Superior temporal gyrus (tissue), 1 donor: ENCODE measurements at regions not wholly inside any gene's neighbourhood (a gene's known extent, or its start where the extent isn't known, plus 50 kb on each side); places are given as distances from the start of the nearest gene placed in this dataset.
"Not testable (repeated sequence)": the region's sequence is repeated elsewhere in the genome, so short reads cannot be mapped to it uniquely, and the experiment has no call there.

ENCODE experiments used
- DNase-seq: peaks from one replicate; pipeline ENCODE4 v3.0.0-alpha.2; 2016; ENCODE audit errors: extremely low spot score

DNA sequence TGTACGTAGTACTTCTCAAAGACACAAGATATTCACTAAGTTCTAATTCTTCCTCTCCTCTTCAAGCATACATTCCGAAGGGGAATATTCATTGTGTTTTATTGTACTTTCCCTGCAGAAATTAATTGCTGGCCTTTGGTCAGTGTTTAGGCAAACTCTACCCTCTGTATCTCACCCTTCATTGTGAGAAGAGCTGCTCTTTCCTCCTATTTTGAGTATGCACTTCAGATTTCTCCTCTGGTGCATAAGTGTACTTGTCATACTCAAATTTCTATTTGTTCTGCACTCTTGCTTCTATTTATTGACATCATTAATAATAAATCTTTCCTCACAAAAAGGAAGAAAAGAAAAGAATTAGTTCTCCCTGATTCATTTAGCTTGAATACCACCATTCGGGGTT, 485.4 kb upstream of the SLC8A1 start:
- DNase-seq: no peak

DNA sequence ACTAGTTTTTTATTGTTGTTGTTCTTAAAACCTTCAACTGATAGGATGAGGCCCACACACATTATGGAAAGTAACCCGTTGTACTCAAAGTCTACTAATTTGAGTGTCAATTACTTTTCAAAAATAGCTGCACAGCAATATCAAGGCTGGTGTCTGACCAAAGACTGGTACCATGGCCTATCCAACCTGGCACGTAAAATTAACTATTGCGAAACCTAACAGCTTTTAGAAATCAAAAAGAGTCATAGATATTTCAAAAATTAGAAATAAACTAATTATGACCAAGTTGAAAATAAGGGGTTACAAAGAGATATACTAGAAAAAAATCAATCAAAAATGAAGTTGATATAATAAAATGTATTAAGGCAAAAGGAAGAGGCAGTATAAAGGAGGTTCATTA, 501.5 kb upstream of the SLC8A1 start:
- DNase-seq: no peak

DNA sequence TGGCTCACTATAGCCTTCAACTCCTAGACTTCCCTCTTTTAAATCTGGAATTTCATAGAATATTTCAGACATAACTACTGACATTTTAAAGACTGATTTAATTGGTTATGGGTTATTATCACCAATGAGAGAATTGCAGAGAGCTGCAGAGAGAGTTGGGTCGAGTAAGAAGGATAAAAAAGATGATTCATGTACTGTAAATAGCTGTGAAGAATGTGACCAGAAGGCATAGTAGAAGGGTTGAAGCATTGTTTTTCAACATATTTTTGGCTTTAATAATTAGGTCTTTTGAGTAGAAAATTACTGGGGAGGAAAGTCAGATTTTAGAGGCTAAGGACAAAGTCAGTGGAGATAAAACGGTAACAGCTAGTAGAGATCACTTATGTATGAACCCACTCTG, 503.2 kb upstream of the SLC8A1 start:
- no peak for DNase-seq

DNA sequence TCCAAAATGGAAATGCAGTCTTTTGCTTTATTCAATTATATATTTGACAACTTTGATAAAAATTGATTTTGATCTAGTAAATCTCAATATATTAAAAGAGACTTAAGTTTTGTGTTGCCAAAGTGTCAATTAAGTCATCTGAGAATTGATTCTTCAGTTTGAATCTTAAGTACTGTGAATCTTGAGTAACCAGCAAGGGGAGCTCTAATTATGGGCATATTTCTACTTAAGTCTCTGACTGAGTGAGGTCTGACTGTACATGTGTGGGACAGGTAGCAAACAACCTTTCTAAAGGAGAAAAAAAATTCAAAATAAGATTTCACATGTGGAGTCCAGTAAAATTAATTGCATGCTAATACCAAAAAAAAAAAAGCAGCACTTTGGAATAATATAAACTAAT, 503.7 kb upstream of the SLC8A1 start:
- no peak for DNase-seq

DNA sequence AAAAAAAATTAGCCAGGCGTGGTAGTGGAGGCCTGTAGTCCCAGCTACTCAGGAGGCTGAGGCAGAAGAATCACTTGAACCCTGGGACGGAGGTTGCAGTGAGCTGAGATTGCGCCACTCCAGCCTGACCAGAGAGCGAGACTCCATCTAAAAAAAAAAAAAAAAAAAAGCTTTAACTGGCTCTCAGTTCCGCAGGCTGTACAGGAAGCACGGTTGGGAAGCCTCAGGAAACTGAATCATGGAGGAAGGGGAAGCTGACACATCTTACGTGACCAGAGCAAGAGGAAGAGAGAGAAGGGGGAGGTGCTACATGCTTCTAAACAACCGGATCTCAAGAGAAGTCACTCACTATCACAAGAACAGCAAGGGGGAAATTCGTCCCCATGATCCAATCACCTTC, 505.6 kb upstream of the SLC8A1 start:
- DNase-seq: no peak

DNA sequence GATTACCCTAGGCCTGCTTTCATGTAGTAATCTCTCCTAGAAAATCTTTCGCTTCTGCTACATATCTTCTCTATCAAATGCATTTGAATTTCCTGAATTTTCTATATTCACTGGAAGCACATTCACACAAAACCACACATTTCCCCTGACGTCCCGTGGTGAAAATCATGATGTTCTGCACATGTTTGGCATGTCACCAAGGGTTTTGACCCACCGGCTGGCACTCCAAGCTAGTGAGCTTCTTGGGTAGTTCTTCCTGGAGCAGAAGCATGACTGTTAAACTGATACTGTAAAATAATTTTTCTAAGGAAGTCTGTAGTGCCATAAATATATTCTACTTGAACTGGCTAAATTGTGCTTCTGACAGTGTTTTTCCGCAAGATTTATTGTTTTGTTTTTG, 510.1 kb upstream of the SLC8A1 start:
- no peak for DNase-seq

DNA sequence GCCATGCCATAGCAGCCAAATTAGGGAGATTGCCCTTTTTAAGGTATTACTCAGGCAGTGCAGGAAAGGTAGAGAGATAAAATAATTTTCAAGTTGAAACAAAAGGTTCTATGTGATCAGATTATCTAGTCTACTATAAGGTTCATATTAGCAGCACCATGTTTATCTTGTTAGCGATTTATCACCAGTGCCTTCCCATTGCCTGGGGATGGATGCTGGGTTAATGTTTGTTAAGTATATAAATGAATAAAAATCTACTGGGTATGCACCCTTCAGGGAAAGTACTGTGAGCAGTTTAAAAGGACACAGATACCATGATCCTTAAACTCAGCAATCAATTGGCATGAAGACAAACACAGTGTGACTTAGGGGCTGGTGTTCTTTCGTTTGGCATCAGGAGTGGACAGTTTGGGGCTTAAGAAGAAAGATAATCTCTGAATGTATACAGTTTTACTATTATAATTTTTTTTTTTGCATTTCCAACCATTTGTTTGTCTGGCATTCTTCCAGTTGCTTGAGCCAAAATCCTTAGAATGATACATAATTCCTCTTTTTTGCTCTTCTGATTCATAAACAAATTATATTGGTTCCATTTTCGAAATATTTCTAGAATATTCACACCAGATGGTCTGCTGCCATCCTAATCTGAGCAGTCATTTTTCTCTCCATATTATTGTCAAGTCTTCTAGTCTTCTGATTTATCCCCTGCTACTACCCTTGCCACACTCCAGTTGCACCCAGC, 512.8 kb upstream of the SLC8A1 start:
- no peak for DNase-seq

DNA sequence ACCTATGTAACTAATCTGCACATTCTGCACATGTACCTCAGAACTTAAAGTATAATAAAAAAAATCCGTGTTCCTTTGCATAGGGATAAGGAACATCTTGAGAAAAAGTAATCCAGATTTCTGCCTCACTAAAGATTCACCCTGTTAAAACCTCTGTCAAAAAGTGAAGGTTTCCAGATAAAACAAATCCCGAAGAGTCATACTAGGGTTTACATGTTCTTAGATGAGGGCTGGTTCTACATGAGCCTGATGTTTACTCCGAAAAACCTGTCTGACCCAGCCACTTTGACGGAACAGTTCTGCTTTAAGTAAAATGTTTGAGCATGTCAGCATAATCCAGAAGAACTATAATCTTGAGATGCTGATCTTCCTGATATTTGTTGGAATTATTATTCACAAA, 515.6 kb upstream of the SLC8A1 start:
- DNase-seq: no peak

DNA sequence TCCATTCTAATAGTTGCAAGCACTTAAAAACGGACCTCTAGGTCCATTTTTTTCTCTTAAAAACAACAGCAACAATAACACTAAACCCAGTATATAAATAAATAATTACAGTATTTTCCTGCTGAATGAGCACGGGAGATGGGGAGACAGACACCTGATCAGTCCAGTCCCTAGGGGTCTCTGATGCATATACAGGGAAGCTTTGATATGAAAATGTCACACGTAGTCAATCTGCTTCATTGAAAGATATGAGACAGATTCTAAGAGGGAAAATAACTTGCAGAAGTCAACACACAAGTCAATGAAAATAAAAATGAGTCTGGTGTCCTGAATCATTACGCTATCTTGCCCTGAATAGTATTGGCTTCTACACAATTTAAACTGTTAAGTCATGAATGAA, 523.3 kb upstream of the SLC8A1 start:
- no peak for DNase-seq

DNA sequence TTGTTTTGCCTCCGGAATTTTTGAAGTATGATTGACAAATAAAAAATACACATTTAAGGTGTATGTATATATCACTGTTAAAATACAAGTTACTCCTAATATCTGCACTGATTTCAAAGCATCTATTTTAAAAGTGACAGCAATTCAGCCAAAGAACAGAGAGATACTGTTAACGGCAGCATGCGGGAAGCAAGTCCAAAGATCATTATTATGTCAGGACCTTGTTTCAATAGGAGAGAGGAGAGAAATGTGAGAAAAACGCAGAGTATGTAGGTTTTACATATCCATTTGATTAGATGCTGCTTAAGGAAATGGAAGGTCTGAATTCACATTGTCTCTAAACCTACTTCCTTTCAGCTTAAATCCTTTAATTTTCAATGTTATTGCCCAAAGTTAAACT, 545.5 kb upstream of the SLC8A1 start:
- no peak for DNase-seq

DNA sequence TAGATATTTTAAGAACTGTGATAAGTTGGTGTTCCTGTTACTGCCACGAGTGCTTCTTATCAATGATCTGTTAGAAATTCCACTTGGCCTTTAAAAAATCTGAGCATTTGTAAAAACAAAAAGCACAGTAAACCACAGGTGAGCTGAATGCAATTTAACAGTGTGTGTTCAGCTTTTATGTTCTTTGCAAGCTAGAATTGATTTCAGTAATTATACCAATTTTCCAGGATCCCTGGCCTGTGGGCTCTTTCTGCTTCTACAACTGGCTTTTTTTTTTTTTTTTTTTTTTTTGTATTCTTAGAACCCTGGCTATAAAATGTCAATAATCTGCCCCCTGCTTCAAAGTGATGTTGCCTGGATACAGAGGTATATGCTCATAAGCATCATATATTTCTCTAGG, 548.5 kb upstream of the SLC8A1 start:
- DNase-seq: no peak

DNA sequence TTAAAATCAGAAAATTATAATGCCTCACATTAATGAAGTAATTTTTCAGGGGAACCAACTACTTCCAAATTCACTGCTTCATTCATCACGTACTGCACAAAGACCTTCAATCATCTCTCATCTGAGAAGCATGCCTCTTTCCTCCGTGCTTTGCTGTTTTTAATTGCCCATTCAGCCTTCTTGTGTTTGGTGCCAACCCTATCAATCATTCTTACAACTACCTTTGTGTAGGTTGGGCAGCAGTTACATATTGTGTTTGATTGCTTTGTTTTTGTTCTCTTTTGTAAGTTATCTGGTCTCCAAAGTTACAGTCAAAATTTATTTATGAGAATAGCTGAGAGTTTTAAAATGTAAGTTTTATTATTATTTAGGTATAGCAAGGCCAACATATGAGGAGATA, 549.0 kb upstream of the SLC8A1 start:
- DNase-seq: no peak

DNA sequence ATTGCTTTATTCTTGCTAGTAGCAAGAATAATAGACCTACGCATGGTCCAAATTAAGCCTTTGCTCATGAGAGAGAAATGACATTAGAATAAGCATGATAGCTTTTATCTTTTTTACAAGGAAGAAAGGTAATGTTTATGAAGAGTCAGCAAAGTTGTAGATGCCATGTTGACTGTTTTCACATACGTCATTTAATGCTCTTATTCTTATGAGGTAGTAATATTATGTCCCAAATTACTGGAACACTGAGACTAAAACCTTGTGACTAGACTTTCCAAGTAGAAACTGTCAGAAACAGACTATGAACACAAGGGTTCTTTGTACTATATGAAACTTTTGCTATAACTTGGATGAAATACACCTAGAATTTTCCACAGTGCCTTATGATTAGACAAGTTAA, 552.8 kb upstream of the SLC8A1 start:
- DNase-seq: no peak

DNA sequence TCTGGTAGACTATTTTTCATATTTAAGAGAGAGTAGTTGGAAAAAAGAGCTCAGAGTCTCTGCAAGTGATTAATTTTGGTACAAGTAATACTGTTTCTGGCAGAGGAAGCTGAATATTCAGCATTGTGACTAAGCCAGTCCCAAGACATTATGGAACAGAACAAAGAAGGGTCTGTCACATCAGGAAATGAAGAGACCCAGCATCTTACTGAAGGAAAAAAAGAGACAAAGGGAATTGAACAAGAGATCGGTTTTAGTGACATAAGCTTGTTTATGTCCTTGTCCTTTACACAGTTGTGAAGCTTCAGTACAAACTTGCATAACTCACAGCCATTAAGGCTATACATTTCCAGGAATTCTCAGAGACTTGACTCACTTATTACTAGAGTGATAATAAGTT, 568.5 kb upstream of the SLC8A1 start:
- DNase-seq: no peak

DNA sequence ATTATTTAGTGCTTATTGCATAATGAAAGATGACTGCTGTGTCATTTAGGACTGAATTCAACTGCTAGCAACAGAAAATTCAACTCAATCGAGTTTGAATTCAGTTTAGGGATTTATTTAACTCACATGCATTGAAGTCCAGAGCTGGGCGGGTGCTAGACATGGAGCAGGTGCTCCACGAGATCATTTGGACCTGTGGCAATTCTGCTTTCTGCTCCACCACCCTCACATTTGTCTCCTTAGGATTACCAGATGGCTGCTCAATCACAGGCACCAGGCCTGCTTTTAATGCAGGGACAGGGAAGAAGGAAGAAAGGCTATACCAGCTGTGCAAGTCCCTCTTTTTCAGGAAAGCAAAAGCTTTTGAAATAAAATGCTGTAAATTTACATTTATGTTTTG, 572.9 kb upstream of the SLC8A1 start:
- no peak for DNase-seq

DNA sequence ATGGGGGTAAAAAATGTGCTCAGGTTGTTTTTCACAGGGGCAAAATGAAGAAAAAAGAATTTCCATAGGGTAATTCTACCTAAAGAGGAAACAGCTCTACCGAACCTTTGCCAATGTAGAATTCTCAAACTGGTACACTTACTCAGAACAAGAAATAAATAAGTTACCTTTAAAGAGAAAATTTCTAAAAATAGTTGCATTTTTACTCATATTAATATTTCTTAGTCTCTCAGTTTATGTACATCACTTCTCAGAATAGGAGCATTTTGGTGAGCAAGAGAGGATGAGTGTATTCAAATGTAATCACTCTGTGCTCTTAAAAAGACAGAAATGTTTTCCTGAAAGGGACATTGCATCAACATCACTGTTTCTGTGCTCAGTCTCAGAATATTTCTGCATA, 574.7 kb upstream of the SLC8A1 start:
- no peak for DNase-seq

DNA sequence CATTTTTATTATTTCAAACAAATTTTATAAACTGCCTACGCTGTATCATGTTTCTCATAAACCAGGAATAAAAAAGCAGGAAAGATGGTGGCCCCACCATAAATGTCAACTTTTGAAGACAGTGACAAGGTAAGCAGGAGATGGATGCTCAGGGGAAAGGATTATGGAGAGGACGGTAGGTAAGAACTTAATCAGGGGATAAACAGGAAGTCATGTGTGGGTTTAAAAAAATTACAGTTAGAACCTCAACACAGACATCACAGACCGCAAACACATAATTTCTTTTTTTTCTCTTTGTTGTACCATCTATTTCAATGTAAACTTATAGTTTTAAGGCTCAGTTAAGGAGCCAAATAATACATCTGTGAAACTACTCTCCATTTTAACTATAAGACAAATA, 575.2 kb upstream of the SLC8A1 start:
- no peak for DNase-seq

DNA sequence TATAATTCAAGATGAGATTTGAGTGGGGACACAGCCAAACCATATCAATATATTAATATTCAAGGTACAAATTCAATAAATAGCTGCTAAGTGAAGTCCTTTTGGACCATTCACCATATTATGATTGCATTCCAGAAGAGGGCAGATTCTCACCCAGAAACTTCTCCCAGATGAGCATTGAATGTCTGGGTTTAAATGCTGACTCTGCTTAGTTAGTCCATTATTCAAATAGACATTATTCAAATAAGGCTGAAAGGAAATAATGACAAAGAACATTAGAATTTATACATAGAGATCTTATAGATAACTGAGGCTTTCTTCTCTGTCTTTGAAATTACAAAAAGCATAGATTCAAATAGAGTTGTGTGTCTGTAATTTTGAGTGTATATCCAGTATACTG, 579.4 kb upstream of the SLC8A1 start:
- no peak for DNase-seq

DNA sequence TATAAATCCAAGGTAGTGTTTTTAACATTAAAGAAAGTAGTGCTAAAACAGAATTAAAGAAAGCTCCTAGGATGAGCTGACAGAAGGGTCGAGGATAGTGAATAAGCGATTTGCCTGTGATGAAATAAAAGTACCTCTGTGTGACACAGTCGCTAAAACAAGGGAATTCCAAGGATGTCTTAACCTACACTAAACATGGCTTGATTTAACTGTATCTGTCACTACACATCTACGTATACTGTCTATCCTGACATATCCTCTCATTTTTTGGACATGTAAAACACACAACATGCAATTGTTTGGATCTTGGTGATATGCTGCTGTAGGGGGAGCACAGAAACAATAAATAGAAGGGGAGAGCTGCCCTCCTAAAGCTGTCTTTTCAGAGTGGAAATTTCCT, 580.8 kb upstream of the SLC8A1 start:
- no peak for DNase-seq

DNA sequence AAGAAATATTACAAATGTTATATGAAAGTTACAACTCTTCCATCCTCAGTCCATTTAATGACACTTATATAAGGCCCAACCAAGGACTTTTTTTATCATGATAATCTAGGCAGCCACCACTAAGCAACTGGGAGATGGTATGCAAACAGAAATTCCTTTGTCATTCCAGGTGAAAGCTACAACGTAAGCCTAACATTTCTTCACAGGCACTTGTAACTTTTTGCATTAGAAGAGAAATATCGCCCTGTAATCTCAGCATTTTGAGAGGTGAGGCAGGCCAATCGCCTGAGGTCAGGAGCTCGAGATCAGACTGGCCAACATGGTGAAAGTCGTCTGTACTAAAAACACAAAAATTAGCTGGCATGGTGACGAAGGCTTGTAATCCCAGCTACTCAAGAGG, 581.2 kb upstream of the SLC8A1 start:
- DNase-seq: no peak

DNA sequence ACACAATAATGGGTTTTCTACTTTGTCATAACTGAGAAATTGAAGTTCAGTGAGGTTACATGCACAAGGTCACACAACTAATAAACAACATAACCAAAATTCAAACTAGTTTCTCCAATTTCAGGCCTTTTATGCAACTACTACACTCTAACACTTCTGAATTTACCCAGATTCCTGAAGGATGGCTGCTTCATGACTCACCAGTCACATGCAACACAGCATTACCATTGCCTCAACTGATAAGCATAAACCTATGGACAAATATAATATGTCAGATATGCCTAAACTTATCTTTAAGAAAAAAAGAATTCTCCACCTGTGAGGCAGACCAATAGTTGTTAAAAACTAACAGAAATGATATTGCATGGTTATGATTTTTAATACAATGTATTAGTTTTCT, 586.5 kb upstream of the SLC8A1 start:
- no peak for DNase-seq

DNA sequence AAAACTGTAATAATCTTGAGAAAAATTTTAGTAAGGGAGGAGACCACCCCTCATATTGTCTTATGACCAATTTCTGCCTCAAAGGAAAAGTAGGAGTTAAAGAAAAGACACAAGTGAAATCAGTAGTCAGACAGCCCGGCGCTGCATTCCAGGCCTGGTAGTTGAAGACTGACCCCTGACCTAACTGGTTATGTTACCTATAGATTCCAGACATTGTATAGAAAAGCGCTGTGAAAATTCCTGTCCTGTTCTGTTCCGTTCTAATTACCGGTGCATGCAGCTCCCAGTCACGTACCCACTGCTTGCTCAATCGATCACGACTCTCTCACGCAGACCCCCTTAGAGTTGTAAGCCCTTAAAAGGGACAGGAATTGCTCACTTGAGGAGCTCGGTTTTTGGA, 587.9 kb upstream of the SLC8A1 start:
- DNase-seq: not testable (repeated sequence)

DNA sequence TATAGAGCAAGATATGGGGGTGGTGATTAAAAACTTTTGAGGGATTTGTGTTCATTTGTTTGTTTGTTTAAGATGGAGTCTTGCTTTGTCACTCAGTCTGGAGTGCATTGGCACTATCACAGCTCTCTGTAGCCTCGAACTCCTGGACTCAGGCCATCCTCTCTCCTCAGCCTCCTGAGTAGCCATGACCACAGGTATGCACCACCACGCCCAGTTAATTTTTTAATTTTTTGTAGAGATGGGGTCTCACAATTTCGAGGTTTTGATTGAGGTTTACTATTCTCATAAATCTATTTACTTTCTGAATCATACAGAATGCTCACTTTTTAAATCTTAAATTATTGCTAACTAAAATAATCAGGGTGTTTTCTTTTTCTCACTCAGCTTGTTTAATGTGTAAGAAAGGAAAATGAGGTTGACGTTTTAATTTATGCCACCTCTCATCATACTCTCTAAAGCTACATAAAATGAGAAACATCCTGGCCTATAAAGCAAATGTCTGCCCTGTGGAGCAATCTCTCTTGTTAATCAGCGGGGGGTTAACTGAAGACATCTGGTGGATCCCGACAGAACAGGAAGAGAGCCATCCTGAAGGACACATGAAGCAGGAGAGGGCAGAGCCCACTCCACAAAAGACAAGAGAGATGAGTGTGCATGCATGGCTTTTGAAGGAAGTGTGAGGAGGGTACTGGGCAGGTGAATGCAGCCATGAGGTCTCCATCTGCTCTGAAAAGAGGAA, 589.1 kb upstream of the SLC8A1 start:
- DNase-seq: no peak

DNA sequence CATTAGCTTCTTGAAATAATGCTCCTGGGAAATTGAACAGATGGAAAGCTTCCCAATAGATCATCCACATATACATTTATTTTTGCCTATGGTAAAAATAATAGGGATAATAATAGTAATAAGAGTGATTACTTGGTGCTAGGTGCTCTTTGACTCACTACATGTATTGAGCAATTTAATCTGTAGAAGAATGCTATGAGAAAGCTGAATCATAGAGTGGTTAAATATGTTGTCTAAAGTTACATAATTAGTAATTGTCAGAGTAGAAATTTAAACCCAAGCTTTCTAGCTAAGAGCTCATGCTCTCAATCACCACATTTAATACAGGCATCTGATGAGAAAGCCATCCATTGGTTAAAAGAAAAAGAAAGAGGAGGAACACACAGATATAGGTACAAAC, 590.5 kb upstream of the SLC8A1 start:
- DNase-seq: no peak
